ENCODE measurements at regions not wholly inside any gene's neighbourhood (a gene's known extent, or its start where the extent isn't known, plus 50 kb on each side); places are given as distances from the start of the nearest gene placed in this dataset.

DNA sequence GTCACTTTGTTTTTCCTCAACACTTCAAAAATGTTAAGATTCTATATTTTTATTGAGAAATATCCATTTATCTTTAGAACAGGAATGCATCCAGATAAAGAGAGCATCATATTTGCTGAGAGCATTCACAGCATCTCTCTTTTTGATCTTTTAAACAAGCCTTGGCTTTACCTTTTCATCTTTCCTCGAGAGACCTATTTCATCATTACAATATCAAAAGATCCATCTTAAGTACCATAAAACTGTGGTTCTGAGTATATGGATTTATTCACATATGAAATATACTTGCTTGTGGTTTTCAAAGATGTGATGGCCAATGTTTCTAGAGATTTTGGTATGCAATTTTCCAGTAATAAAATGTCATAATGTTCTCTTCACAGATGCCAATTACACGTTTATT, 1140.9 kb downstream of the GATA3 start:
- no TSS peak for BruUV-seq (replicated peaks)
- FAIRE-seq (no peak), DNase-seq (ENCODE audit: low read depth, low spot score) (no peak)
- H3K4me3 ChIP-seq (replicated peaks in 1 of 3; ENCODE audit: insufficient read depth in 1 of 3, low read depth in 1 of 3, low read length in 3 of 3), result no peak overlapping the region
- TF ChIP-seq, protein P1, sequence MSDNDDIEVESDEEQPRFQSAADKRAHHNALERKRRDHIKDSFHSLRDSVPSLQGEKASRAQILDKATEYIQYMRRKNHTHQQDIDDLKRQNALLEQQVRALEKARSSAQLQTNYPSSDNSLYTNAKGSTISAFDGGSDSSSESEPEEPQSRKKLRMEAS (IDR thresholded peaks at IDR 0.05; ENCODE audit: insufficient read depth, insufficient read length), result no peak
- TF ChIP-seq POLR2A (IDR thresholded peaks at IDR 0.05; ENCODE audit: low read depth, low read length), result no peak
- TF ChIP-seq GATA2 (IDR thresholded peaks at IDR 0.05; ENCODE audit: insufficient read depth, insufficient read length, low read depth, low read length), result no peak
- no peak for TF ChIP-seq MYC (IDR thresholded peaks at IDR 0.05; ENCODE audit: low read depth, low read length)
- TF ChIP-seq FOS (IDR thresholded peaks at IDR 0.05; ENCODE audit: borderline replicate concordance, insufficient read depth, low read length), result no peak
- no peak for TF ChIP-seq JUN (IDR thresholded peaks at IDR 0.05; ENCODE audit: borderline replicate concordance, insufficient read depth, insufficient read length, low read depth)
- no peak for TF ChIP-seq POLR2AphosphoS5 (IDR thresholded peaks at IDR 0.05; ENCODE audit: insufficient read depth, low read depth, low read length)
- no peak for TF ChIP-seq EZH2 (IDR thresholded peaks at IDR 0.05; ENCODE audit: borderline replicate concordance, low read depth, low read length, severe bottlenecking)
- TF ChIP-seq, protein P2, sequence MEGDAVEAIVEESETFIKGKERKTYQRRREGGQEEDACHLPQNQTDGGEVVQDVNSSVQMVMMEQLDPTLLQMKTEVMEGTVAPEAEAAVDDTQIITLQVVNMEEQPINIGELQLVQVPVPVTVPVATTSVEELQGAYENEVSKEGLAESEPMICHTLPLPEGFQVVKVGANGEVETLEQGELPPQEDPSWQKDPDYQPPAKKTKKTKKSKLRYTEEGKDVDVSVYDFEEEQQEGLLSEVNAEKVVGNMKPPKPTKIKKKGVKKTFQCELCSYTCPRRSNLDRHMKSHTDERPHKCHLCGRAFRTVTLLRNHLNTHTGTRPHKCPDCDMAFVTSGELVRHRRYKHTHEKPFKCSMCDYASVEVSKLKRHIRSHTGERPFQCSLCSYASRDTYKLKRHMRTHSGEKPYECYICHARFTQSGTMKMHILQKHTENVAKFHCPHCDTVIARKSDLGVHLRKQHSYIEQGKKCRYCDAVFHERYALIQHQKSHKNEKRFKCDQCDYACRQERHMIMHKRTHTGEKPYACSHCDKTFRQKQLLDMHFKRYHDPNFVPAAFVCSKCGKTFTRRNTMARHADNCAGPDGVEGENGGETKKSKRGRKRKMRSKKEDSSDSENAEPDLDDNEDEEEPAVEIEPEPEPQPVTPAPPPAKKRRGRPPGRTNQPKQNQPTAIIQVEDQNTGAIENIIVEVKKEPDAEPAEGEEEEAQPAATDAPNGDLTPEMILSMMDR (IDR thresholded peaks at IDR 0.05; ENCODE audit: extremely low read depth in 1 of 2, insufficient read depth in 1 of 2, low read depth in 1 of 2, low read length in 2 of 2), result no peak
- H3K27me3 ChIP-seq (ENCODE audit: control insufficient read depth in 2 of 2, insufficient read depth in 2 of 2, low read length in 2 of 2), result no peaks in the 10 kb centered on the region
- H3K27ac ChIP-seq (ENCODE audit: insufficient read depth, low read depth, low read length), result no peak overlapping the region
- H3K79me2 ChIP-seq (ENCODE audit: control insufficient read depth, insufficient read depth, low read length), result no peaks in the 10 kb centered on the region
- dilution Hi-C loops (cut with MboI; ENCODE audit: extremely low pct_ligation_motif_present, low sequenced_read_pairs), result no loop called here
- no peaks in the 10 kb centered on the region for H3K4me1 ChIP-seq (ENCODE audit: control insufficient read depth, extremely low read depth, insufficient read depth, low read length)
- H3K9me3 ChIP-seq (replicated peaks; ENCODE audit: control insufficient read depth, insufficient read depth, low read length), result no peaks in the 10 kb centered on the region
- H3K9ac ChIP-seq (replicated peaks; ENCODE audit: extremely low read depth, insufficient read depth, low read length), result no peak overlapping the region
- H3K4me2 ChIP-seq (ENCODE audit: insufficient read depth, low read length), result no peak overlapping the region
- CTCF ChIA-PET, result interaction anchor here (3.6 kb wide), 1 partner anchor 14 kb away, joined by 17 read pairs; no protein-coding TSS in a partner anchor
- H4K20me1 ChIP-seq (replicated peaks; ENCODE audit: control insufficient read depth, extremely low read depth, insufficient read depth, low read length), result no peaks in the 10 kb centered on the region
- no peaks in the 10 kb centered on the region for H3K36me3 ChIP-seq (ENCODE audit: control insufficient read depth in 2 of 2, extremely low read depth in 1 of 2, insufficient read depth in 2 of 2, low read length in 2 of 2)
- intact Hi-C loops (cut with micrococcal nuclease), result no loop called here
- no peak overlapping the region for H2AFZ ChIP-seq (ENCODE audit: low read depth, low read length)
- no peaks in the 10 kb centered on the region for H3K9me1 ChIP-seq (replicated peaks; ENCODE audit: control insufficient read depth, extremely low read depth, insufficient read depth, low read length)
- POLR2A ChIA-PET, result no interaction called here

Measured in endothelial cell of umbilical vein (primary cell).